Stimulated activated CD4-positive, alpha-beta T cell treated with anti-CD3 and anti-CD28 coated beads, Interleukin-1b, Interleukin-23, amount 100 ng/mL, for 4 hours (primary cell): ENCODE measurements at regions not wholly inside any gene's neighbourhood (a gene's known extent, or its start where the extent isn't known, plus 50 kb on each side); places are given as distances from the start of the nearest gene placed in this dataset.
A peak's percentile ranks its signal among the peaks of the same experiment; 100 is the strongest.

Experiments
- DNase-seq, 2 donors: peaks; one replicate each; pipeline ENCODE4 v3.0.0-alpha.2; 2020; ENCODE audit warnings: low read depth in 2 of 2

DNA sequence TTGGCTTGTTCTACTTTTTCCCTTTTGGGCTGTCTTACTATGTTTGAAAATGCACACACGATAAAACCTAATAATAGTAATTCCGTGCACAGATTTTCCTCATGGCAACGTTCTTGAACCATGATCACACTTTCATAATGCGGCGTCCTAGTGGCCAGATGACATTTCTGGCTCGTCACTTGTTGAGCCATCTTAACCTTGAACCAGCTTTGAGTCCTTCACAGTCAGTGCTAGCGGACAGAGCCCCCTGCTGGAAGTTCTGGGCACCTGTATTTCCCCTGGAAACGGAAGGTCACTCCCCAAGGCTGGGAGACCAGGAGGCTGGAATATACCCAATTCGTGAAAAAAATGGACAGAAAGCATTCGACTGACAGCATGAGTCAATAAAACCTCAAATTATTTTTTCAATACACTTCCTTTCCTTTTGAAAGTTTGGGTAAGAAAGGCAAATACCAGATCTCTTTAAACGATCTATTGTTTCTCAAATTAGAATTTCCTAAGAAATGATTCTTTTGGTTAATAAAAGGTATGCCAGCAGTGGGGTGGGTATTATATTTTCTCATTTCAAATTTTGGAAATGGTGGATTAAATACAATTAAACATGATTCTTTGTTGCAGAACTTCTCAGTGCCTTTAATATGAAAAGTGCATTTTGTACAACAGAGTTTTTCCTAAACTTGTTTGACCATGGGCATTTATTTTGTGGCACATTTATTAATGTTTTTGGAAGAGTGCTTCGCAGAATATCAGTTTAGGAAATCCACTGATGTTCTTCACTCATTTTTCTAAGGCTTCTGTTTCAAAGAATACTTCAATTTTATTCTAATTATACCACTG, 542.3 kb downstream of the QKI start:
- DNase-seq: peak; percentile 21 to 28

- DNase-seq: no peak
These were observed 541.2 kb downstream of the QKI start for GRCh38 chr6:163955756-163956155.

DNA sequence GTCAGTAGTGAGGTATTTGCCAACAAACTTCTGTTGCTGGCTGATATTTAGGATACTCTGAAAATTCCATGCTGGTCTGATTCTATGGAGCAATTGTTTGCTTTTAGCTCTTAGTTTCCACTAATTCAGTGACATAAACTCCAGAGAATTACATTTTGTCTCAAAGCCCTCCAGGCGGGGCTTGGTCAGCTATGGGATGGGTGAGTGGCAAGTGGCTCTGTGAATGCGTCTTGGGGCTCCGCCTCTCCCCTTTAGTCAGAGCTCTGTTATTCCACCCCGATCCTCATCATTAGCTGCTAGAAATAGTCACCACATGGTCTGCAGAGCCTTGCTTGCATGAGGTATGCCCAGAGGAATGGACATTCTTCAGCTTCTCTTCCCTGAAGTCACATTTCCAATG, 540.6 kb downstream of the QKI start:
- no peak for DNase-seq

DNA sequence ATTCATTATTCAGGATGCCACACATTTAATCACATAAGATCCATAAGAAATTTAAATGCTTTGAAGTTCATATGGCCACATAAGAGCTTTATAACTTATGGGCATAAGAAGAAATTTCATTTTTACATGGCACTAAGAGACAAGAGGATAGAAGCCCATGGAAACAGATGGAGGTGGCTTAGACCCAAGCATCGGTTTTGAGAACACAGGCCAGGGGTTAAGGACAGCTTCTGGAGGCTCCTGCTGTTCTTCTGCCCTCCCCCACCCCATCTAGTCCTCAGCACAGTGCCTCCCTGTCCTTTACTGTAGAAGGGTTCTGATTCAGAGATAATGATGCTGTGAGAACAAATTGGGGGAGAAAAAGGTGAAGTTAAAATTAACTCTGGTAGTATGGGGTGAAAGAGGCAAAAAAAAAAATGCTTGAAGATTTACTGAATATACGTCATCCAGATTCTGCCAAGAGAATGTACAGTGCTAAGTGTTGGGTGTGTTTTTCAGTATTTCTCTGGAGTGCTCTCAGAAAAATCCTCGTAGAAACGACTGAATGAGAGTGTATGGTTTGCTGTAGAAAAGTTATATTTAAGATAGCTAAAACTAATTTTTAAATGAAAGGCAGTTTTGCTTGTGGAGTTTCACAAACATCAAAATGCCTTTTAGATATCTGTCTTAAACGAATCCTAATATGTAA, 539.7 kb downstream of the QKI start:
- no peak for DNase-seq

DNA sequence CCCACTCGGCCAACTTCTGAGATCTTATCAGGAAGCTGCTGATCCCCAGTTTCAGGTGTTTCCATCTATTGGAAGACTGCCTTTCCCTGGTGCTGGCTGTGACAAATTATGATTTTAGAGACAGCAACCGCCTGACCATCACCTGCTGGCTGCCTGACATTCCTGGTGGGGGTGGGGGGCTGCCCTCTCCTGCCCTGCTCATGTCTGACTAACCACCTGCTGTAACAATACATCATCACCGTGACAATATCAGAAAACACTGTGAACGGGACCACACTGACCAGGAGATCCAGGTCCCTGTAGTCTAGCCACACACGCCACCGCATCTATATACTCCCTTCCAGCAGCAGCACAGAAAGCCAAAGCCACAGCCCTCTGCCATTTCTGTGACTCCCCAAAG, 537.5 kb downstream of the QKI start:
- DNase-seq: no peak

GRCh38 chr6:163951326-163951725, 536.8 kb downstream of the QKI start:
- no peak for DNase-seq

- no peak for DNase-seq
These were observed 535.6 kb downstream of the QKI start for GRCh38 chr6:163950159-163950558.

DNA sequence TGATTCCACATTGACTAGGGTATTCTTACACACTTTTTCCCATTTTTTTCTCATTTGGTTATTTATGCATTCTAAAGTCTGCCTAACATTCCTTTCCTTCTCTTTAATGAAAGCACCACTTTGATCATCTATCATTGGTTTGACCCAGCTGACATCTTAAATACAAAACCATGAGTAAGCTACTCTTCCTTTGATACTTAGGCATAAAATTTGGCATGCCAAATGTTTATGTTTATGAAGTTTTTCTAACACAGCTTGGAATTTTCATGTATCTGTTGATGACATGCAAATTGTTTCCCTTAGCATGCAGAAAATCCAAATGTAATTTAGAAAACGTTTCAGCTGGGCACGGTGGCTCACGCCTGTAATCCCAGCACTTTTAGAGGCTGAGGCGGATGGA, 534.9 kb downstream of the QKI start:
- DNase-seq: no peak

GRCh38 chr6:163948250-163948649, 533.7 kb downstream of the QKI start:
- DNase-seq: no peak

GRCh38 chr6:163947276-163947675, 532.8 kb downstream of the QKI start:
- DNase-seq: no peak

DNA sequence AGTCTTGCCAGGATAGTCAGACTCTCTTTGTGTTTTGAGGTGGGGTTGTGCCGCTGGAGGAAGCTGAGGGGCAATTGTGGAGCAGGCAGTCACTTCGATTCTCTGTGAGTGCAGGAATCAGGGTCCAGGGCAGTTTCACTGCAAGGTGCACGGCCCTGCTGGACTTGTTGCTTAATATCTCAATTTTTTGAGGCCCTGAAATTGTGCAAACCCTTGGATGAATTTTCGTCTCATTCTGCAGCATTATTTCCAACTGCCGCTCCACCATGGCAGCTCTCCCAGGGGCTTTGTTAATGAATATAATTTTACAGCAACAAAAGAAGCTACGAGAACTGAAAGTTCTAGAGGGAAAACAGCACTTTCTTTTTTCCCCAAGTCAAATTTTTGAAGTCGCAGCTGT, 531.9 kb downstream of the QKI start:
- no peak for DNase-seq

- DNase-seq: no peak
These were observed 531.3 kb downstream of the QKI start for GRCh38 chr6:163945808-163946207.

GRCh38 chr6:163944897-163945296, 530.4 kb downstream of the QKI start:
- DNase-seq: no peak

DNA sequence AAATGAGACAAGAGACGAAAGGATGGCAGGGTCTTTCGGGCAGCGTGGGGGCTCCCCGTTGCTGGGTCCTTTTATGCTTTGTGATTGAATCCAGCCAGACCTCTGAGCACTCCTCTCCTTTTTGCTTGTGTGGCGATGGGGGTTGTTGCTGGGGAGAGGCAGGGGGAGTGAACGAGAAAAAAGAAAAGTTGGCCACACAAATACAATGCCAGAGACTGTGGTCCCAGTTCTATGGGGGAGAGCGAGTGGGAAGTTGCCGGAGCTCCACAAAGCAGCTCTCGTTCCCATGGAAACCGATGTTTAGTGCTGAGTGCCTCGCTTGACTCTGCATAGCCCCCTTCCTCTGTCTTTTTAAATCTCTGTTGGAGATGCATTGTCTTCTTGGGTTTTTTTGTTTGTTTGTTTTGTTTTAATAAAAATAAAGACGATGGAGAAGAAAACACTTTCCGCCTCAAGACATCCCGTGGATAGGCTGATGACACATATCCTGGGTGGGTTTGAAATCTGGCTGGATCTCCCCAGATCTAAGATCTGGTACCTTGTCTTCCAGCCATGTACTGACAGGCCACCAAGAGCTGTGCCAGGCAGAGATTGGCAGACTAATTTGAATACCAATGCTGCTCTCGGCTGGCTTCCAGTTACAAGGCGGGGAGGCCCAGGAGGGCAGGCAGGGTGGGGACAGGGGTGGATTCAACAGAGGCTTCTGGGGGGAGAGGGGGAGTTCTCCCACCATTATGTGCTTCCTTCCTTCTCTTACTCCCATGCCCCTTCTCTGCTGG, 529.3 kb downstream of the QKI start:
- DNase-seq: no peak

DNA sequence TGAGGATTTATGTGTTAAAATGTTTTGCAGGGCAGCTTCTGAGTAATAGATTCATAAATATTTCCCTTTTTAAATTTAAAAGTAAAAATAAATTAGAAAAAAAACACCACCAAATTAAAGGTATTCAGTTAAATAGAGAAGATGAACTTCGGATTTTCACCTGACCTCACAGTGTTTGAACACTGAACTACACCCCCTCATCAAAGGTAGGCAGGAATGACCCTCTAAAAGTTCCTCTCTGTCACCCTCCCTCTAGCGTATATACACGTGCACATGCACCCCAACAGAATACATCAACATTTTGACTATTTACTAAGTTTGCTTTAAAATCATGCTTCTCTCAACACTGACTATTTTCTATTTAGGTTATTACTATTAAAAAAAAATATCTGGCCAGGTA, 528.3 kb downstream of the QKI start:
- DNase-seq: no peak

GRCh38 chr6:163941624-163941976, 527.1 kb downstream of the QKI start:
- no peak for DNase-seq

DNA sequence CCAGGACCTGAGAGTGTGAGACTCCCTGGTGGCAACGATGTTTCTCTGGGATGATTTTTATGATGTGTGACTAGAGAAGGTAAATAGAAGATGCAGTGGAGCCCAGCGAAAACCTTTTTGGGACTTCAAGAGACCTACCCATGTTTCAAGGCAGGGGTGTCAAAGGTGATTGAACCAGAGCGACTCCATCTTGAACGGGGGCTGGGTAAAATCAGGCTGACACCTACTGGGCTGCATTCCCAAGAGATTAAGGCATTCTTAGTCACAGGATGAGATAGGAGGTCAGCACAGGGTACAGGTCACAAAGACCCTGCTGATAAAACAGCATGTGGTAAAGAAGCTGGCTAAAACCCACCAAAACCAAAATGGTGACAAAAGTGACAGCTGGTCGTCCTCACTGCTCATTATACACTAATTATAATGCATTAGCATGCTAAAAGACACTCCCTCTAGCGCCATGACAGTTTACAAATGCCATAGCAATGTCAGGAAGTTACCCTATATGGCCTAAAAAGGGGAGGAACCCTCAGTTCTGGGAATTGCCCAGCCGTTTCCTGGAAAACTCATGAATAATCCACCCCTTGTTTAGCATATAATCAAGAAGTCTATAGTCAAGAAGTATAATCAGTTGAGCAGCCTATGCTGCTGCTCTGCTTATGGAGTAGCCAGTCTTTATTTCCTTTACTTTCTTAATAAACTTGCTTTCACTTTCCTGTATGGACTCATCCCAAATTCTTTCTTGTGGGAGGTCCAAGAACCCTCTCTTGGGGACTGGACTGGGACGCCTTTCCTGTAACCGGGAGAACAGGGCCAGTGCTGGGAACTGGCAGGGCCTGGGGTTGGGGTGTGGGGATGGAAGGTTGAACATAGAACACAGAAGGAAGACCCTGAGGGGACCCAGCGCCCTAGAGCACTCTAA, 526.4 kb downstream of the QKI start:
- DNase-seq: no peak

DNA sequence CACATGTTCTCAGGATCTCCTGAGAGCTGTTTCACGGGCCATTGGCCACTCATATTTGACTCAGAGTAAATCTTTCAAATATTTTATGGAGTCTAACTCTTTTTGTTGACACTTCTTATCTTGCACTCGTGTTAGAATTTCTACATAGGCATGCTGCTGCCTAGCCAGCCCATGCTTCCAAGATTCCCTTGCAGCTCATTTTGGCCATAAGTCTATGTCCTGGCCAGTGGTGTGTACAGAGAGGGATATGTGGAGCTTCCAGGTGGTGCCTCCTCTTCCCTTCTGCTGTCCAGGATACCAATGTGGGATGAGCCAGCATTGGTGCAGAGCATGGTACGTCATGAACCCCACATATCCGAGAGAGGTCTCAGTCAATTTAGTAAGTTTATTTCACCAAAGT, 522.6 kb downstream of the QKI start:
- DNase-seq: no peak

DNA sequence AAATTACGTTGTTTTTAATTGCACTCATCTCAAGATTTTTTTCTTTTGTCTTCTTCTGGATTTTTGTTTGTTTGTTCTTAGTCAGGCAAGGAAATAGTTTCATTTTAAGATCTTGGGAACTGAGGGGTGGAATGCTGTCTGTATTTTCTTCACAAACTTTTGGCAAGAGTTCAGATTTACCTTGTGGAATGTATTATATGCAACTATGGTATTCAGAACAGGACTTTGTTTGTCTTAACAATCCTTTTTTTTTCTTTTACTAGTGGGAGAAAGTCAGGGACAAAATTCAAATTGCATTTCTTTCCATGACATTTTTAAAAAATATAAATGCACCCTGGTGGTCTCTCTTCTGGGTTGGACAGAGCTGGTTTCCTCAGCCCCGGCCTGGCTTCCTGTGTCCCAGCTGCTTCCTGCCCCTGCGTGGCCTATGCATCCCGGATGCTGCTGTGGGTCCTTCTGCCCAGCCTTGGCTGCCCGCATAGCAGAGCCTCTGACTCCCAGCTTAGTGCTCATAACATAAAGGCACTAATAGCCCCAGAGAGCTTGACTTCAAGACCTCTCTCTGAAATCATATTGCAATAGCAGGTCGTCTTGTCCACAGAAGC, 520.7 kb downstream of the QKI start:
- no peak for DNase-seq

- DNase-seq: no peak
These were observed 515.5 kb downstream of the QKI start for GRCh38 chr6:163930012-163930411.

DNA sequence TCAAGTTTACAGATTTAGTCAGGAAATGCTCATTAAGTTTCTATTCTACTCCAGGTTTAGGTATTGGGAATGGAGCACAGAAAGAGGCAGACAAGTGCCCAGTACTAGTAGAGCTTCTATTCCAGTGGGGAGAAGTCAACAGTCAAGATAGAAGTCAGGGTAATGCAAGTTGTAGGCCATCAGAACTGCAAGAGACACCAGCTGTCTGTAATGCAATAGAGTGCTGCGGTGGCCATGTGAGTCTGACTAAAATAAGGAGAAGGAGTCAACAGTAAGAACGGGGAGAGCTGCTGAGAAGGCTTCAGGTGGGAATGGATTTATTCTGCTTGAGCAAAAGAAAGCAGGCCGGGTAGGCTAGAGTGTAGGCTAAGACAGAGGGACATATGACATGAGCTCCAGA, 515.0 kb downstream of the QKI start:
- no peak for DNase-seq
